Fibroblast of lung (primary cell): ENCODE measurements at regions not wholly inside any gene's neighbourhood (a gene's known extent, or its start where the extent isn't known, plus 50 kb on each side); places are given as distances from the start of the nearest gene placed in this dataset.

Experiments used
- DNase-seq, 2 donors: peaks; one replicate each; pipeline versions ENCODE4 v3.0.0 to v3.0.0-alpha.2; 2010; ENCODE audit warnings: low read depth in 2 of 2
- H2AFZ ChIP-seq: 2 replicates; pipeline ENCODE4 v1.5.1; 2012; ENCODE audit warnings: low read length, control low read depth, inconsistent platforms
- H3K27ac ChIP-seq: 2 replicates; pipeline ENCODE4 v1.5.1; 2011; ENCODE audit warnings: low read length, control low read depth; ENCODE audit not compliant: insufficient read depth
- H3K27me3 ChIP-seq: 2 replicates; pipeline ENCODE4 v1.5.1; 2011; ENCODE audit warnings: mild to moderate bottlenecking, low read length; ENCODE audit not compliant: control insufficient read depth, insufficient read depth
- H3K36me3 ChIP-seq: 2 replicates; pipeline ENCODE4 v1.5.1; 2011; ENCODE audit warnings: low read length; ENCODE audit not compliant: control insufficient read depth, insufficient read depth
- H3K4me1 ChIP-seq: 2 replicates; pipeline ENCODE4 v1.5.1; 2011; ENCODE audit warnings: low read length; ENCODE audit not compliant: control insufficient read depth, insufficient read depth; ENCODE audit errors: extremely low read depth
- H3K4me2 ChIP-seq: 2 replicates; pipeline ENCODE4 v1.5.1; 2011; ENCODE audit warnings: low read length, control low read depth; ENCODE audit not compliant: insufficient read depth; ENCODE audit errors: extremely low read depth
- H3K4me3 ChIP-seq, 4 experiments: fragments of 200-600 bp in 1 of 4; sonication (generic) in 1 of 4; replicated peaks in 1 of 4; 2 replicates each; pipeline ENCODE4 v1.5.1; 2011 to 2016; ENCODE audit warnings: low read length in 4 of 4, low read depth in 3 of 4, mild to moderate bottlenecking in 3 of 4, control low read depth in 2 of 4, inconsistent platforms in 1 of 4, mixed read lengths in 1 of 4; ENCODE audit not compliant: insufficient read depth in 1 of 4; ENCODE audit errors: control extremely low read depth in 1 of 4
- H3K79me2 ChIP-seq: 2 replicates; pipeline ENCODE4 v1.5.1; 2012; ENCODE audit warnings: mild to moderate bottlenecking, low read length, inconsistent platforms; ENCODE audit not compliant: control insufficient read depth, insufficient read depth
- H3K9ac ChIP-seq: 2 replicates; pipeline ENCODE4 v1.5.1; 2011; ENCODE audit warnings: mild to moderate bottlenecking, low read length, control low read depth; ENCODE audit not compliant: insufficient read depth
- H3K9me3 ChIP-seq: 2 replicates; pipeline ENCODE4 v1.5.1; 2012; ENCODE audit warnings: low read depth, low read length; ENCODE audit not compliant: control insufficient read depth, insufficient read depth
- H4K20me1 ChIP-seq: 2 replicates; pipeline ENCODE4 v1.5.1; 2011; ENCODE audit warnings: low read length; ENCODE audit not compliant: control insufficient read depth, insufficient read depth; ENCODE audit errors: extremely low read depth
- CTCF ChIP-seq, 2 donors: IDR thresholded peaks in 1 of 2; conservative IDR thresholded peaks in 1 of 2; 1 replicate in 1 of 2; 2 replicates in 1 of 2; pipeline ENCODE4 v1.5.1; 2011 to 2012; ENCODE audit warnings: low read length in 2 of 2, control low read depth in 1 of 2, inconsistent platforms in 1 of 2, low read depth in 1 of 2, mild to moderate bottlenecking in 1 of 2
- EZH2 ChIP-seq: IDR thresholded peaks from 2 replicates; pipeline ENCODE4 v1.5.1; 2012; ENCODE audit warnings: low read length, control low read depth, mild to moderate bottlenecking; ENCODE audit errors: missing control alignments

DNA sequence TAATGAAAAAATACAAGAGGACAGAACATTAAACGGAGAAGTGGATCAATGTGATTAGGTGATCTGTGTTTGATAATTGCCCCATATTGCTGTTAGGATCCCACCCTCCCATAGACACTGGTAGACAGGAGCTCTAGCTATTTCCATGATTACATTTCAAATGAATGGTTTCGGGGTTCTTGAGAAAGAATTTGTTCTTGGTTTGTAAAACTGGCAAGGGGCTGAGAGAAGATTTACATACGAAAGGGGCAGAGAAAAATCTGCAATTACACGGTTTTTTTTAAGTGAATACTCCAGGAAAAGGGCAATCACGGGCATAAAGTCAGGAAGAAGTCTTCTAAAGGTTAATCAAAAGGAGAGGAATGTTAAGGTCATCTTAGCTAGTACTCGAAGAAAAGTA, 2125.7 kb upstream of the PCDH20 start:
- H3K79me2 ChIP-seq: no peaks in the 10 kb centered on the region
- H4K20me1 ChIP-seq: no peaks in the 10 kb centered on the region
- H3K4me1 ChIP-seq: no peaks in the 10 kb centered on the region
- H3K9me3 ChIP-seq: no peaks in the 10 kb centered on the region
- H2AFZ ChIP-seq: no peak overlapping the region
- TF ChIP-seq CTCF (conservative IDR thresholded peaks at IDR 0.05 in 1 of 2, IDR thresholded peaks at IDR 0.05 in 1 of 2; ENCODE audit: low read depth in 1 of 2, low read length in 2 of 2) (no peak), EZH2 (no peak)
- H3K9ac ChIP-seq: no peak overlapping the region
- no peak for DNase-seq
- H3K27ac ChIP-seq: no peak overlapping the region
- H3K27me3 ChIP-seq: no peaks in the 10 kb centered on the region
- no peak overlapping the region for H3K4me3 ChIP-seq
- H3K36me3 ChIP-seq: no peaks in the 10 kb centered on the region
- H3K4me2 ChIP-seq: no peak overlapping the region

- DNase-seq: no peak
- no peak for TF ChIP-seq CTCF (conservative IDR thresholded peaks at IDR 0.05 in 1 of 2, IDR thresholded peaks at IDR 0.05 in 1 of 2; ENCODE audit: low read depth in 1 of 2, low read length in 2 of 2)
- no peak for TF ChIP-seq EZH2
- Histone ChIP-seq H2AFZ (no peak overlapping the region), H3K9me3 (no peaks in the 10 kb centered on the region), H3K4me1 (no peaks in the 10 kb centered on the region), H3K36me3 (no peaks in the 10 kb centered on the region), H3K4me3 (no peak overlapping the region), H3K9ac (no peak overlapping the region), H3K4me2 (no peak overlapping the region), H4K20me1 (no peaks in the 10 kb centered on the region), H3K27ac (no peak overlapping the region), H3K79me2 (no peaks in the 10 kb centered on the region), H3K27me3 (no peaks in the 10 kb centered on the region)
These were observed 2124.4 kb upstream of the PCDH20 start for GRCh38 chr13:63540061-63540460.

GRCh38 chr13:63517371-63517770, 2101.7 kb upstream of the PCDH20 start:
- Histone ChIP-seq H3K27ac (no peak overlapping the region), H3K9ac (no peak overlapping the region), H4K20me1 (no peaks in the 10 kb centered on the region), H3K4me2 (no peak overlapping the region), H3K4me3 (no peak overlapping the region), H3K36me3 (no peaks in the 10 kb centered on the region), H3K4me1 (no peaks in the 10 kb centered on the region), H3K9me3 (no peaks in the 10 kb centered on the region), H2AFZ (no peak overlapping the region), H3K79me2 (no peaks in the 10 kb centered on the region), H3K27me3 (no peaks in the 10 kb centered on the region)
- DNase-seq: peak; percentile 69 to 71
- TF ChIP-seq CTCF (conservative IDR thresholded peaks at IDR 0.05 in 1 of 2, IDR thresholded peaks at IDR 0.05 in 1 of 2; ENCODE audit: low read depth in 1 of 2, low read length in 2 of 2) (no peak), EZH2 (no peak)
